ENCODE measurements at regions not wholly inside any gene's neighbourhood (a gene's known extent, or its start where the extent isn't known, plus 50 kb on each side); places are given as distances from the start of the nearest gene placed in this dataset.

- Histone ChIP-seq H2AFZ (replicated peaks; ENCODE audit: low read length, poor library complexity) (no peak overlapping the region), H2BK15ac (ENCODE audit: low read depth, low read length) (no peak overlapping the region), H2BK120ac (ENCODE audit: low read depth, low read length) (no peak overlapping the region), H3K4me3 (ENCODE audit: insufficient read depth, low read depth, low read length) (no peak overlapping the region), H3K18ac (ENCODE audit: low read depth, low read length) (no peak overlapping the region), H4K8ac (ENCODE audit: low read depth in 2 of 2, low read length in 2 of 2) (no peak overlapping the region), H4K20me1 (ENCODE audit: insufficient read depth, low read length) (no peaks in the 10 kb centered on the region), H3K36me3 (ENCODE audit: control insufficient read depth, insufficient read depth, low read length) (no peaks in the 10 kb centered on the region), H3K4ac (ENCODE audit: low read depth, low read length) (no peak overlapping the region), H3K9me1 (ENCODE audit: insufficient read depth, low read length) (no peaks in the 10 kb centered on the region), H3K27me3 (ENCODE audit: control insufficient read depth, insufficient read depth, low read length) (peaks cover 13% of the 10 kb centered on the region), H3K79me1 (ENCODE audit: low read depth in 1 of 2, low read length in 2 of 2) (no peaks in the 10 kb centered on the region), H3K9me3 (ENCODE audit: control insufficient read depth, insufficient read depth, low read length) (no peaks in the 10 kb centered on the region), H4K5ac (ENCODE audit: low read depth, low read length) (no peak overlapping the region), H2BK20ac (ENCODE audit: low read depth, low read length) (no peak overlapping the region), H2BK5ac (ENCODE audit: low read depth, low read length, poor library complexity, severe bottlenecking) (no peak overlapping the region), H3K14ac (replicated peaks; ENCODE audit: low read depth, low read length) (no peak overlapping the region), H4K91ac (ENCODE audit: insufficient read depth, low read depth, low read length) (no peak overlapping the region), H3K9ac (ENCODE audit: low read depth, low read length) (no peak overlapping the region), H2AK5ac (ENCODE audit: low read depth, low read length) (no peak overlapping the region), H3K27ac (ENCODE audit: insufficient read depth, low read length) (no peak overlapping the region), H3K56ac (ENCODE audit: extremely low read depth, insufficient read depth, low read length) (no peak overlapping the region), H2AK9ac (replicated peaks; ENCODE audit: low read depth, low read length, poor library complexity) (no peak overlapping the region), H3K4me2 (ENCODE audit: low read depth, low read length) (no peak overlapping the region), H3K23ac (ENCODE audit: low read depth, low read length) (no peak overlapping the region), H3K4me1 (ENCODE audit: control insufficient read depth, insufficient read depth, low read length) (no peaks in the 10 kb centered on the region)
- in situ Hi-C loops (cut with MboI; ENCODE audit: low sequenced_read_pairs) = no loop called here
- WGBS, 2 experiments (ENCODE audit: extremely low coverage in 2 of 2, insufficient read length in 1 of 2) = no CpG with 5 or more reads among the region's 2 CpGs
- ChIA-PET CTCF (no interaction called here), POLR2A (ENCODE audit: unreplicated experiment) (no interaction called here)
- ATAC-seq (ENCODE audit: low read depth) = no peak
- intact Hi-C loops (cut with micrococcal nuclease) = no loop called here
- dilution Hi-C loops (cut with HindIII; ENCODE audit: low sequenced_read_pairs, unreplicated experiment) = no loop called here
- no TSS peak for BruUV-seq (replicated peaks)
- DNase-seq = no peak
- TF ChIP-seq MXI1 (IDR thresholded peaks at IDR 0.05; ENCODE audit: borderline replicate concordance, low read depth, low read length) = no peak
- no peak for TF ChIP-seq RFX5 (IDR thresholded peaks at IDR 0.05; ENCODE audit: low read depth, low read length)
- no peak for TF ChIP-seq MAZ (IDR thresholded peaks at IDR 0.05; ENCODE audit: borderline replicate concordance, low read depth, low read length)
- TF ChIP-seq NFE2L2 (IDR thresholded peaks at IDR 0.05; ENCODE audit: low read depth, low read length) = no peak
- no peak for TF ChIP-seq SMC3 (IDR thresholded peaks at IDR 0.05; ENCODE audit: low read depth, low read length)
- TF ChIP-seq CTCF (conservative IDR thresholded peaks at IDR 0.05; ENCODE audit: low read depth, low read length) = no peak
- no peak for TF ChIP-seq FOS (IDR thresholded peaks at IDR 0.05; ENCODE audit: low read depth, low read length)
- TF ChIP-seq CHD1 (IDR thresholded peaks at IDR 0.05; ENCODE audit: low read depth, low read length) = no peak
- TF ChIP-seq ELK1 (IDR thresholded peaks at IDR 0.05; ENCODE audit: borderline replicate concordance, low read depth, low read length) = no peak
- TF ChIP-seq USF2 (IDR thresholded peaks at IDR 0.05; ENCODE audit: low read depth, low read length) = no peak
- no peak for TF ChIP-seq BHLHE40 (IDR thresholded peaks at IDR 0.05; ENCODE audit: low read depth, low read length)
- TF ChIP-seq POLR2A (IDR thresholded peaks at IDR 0.05; ENCODE audit: low read depth, low read length) = no peak
- no peak for TF ChIP-seq CEBPB (IDR thresholded peaks at IDR 0.05; ENCODE audit: low read depth, low read length)
- TF ChIP-seq RCOR1 (IDR thresholded peaks at IDR 0.05; ENCODE audit: insufficient replicate concordance, low read length) = no peak
- no peak for TF ChIP-seq RAD21 (IDR thresholded peaks at IDR 0.05; ENCODE audit: low read length)
- TF ChIP-seq MAFK (IDR thresholded peaks at IDR 0.05; ENCODE audit: low read depth, low read length) = no peak
Observed at GRCh38 chr4:38516190-38516589, 147.8 kb upstream of the KLF3 start.

All from IMR-90 (cell line).